A673 (cell line): ENCODE measurements at regions not wholly inside any gene's neighbourhood (a gene's known extent, or its start where the extent isn't known, plus 50 kb on each side); places are given as distances from the start of the nearest gene placed in this dataset.

Source experiments
- EZH2 ChIP-seq: fragments of 200-600 bp; sonication (generic); IDR thresholded peaks from 2 replicates; pipeline ENCODE4 v1.6.1; 2017; ENCODE audit warnings: borderline replicate concordance, low read depth, mild to moderate bottlenecking, mixed read lengths, antibody characterized with exemption, low read length; ENCODE audit not compliant: poor library complexity, severe bottlenecking
- TF ChIP-seq, protein P1 (sequence below): fragments of 300-800, 200-600 bp; sonication (generic); conservative IDR thresholded peaks from 2 replicates; pipeline ENCODE4 v1.5.1; 2017; ENCODE audit warnings: low read depth, mild to moderate bottlenecking, antibody characterized with exemption, low read length, moderate library complexity, mixed read lengths

DNA sequence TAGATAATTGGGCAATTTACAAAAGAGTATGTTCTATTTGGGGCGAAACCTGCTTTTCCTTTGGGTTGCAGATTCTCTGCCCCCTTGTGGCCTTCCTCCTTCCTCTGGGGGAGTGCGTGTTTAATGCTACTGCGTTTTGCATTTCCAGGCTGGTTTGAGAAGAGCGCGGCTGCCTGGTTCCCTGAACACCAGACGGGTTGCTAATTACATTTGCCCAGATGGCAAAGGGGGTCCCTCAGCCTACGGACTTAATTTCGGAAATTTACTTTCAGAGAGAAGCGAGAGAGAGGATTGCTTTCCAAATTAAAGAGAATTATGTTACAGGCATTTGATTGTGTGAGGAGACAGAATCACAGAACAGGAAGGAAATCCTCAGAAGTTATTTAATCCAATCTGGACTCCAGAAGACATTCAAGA lies 91.9 kb upstream of the JAZF1 start:
- TF ChIP-seq, protein P1, sequence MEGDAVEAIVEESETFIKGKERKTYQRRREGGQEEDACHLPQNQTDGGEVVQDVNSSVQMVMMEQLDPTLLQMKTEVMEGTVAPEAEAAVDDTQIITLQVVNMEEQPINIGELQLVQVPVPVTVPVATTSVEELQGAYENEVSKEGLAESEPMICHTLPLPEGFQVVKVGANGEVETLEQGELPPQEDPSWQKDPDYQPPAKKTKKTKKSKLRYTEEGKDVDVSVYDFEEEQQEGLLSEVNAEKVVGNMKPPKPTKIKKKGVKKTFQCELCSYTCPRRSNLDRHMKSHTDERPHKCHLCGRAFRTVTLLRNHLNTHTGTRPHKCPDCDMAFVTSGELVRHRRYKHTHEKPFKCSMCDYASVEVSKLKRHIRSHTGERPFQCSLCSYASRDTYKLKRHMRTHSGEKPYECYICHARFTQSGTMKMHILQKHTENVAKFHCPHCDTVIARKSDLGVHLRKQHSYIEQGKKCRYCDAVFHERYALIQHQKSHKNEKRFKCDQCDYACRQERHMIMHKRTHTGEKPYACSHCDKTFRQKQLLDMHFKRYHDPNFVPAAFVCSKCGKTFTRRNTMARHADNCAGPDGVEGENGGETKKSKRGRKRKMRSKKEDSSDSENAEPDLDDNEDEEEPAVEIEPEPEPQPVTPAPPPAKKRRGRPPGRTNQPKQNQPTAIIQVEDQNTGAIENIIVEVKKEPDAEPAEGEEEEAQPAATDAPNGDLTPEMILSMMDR: peak; percentile 70
- no peak for TF ChIP-seq EZH2
